H9 (cell line): ENCODE measurements at regions not wholly inside any gene's neighbourhood (a gene's known extent, or its start where the extent isn't known, plus 50 kb on each side); places are given as distances from the start of the nearest gene placed in this dataset.

Experiments
- DNase-seq: peaks from one replicate; pipeline ENCODE4 v3.0.0-alpha.2; 2017
- H2AFZ ChIP-seq: one replicate; pipeline ENCODE4 v1.6.1; 2013; ENCODE audit warnings: mild to moderate bottlenecking, low read length, control low read depth, moderate library complexity
- H2AK5ac ChIP-seq: 2 replicates; pipeline ENCODE4 v1.6.1; 2013; ENCODE audit warnings: low read length, control low read depth, mixed read lengths; ENCODE audit not compliant: insufficient read length
- H2BK120ac ChIP-seq: one replicate; pipeline ENCODE4 v1.6.1; 2013; ENCODE audit warnings: low read depth, mild to moderate bottlenecking, low read length, control low read depth, inconsistent platforms; ENCODE audit not compliant: poor library complexity, severe bottlenecking
- H2BK12ac ChIP-seq: 2 replicates; pipeline ENCODE4 v1.6.1; 2013; ENCODE audit warnings: low read length, control low read depth, mixed read lengths, low read depth; ENCODE audit not compliant: insufficient read length
- H2BK15ac ChIP-seq: 2 replicates; pipeline ENCODE4 v1.6.1; 2013; ENCODE audit warnings: low read depth, low read length, control low read depth
- H2BK20ac ChIP-seq: one replicate; pipeline ENCODE4 v1.6.1; 2013; ENCODE audit warnings: low read depth, mild to moderate bottlenecking, low read length, control low read depth, inconsistent platforms; ENCODE audit not compliant: poor library complexity, severe bottlenecking
- H2BK5ac ChIP-seq: 2 replicates; pipeline ENCODE4 v1.6.1; 2013; ENCODE audit warnings: low read length, control low read depth, mixed read lengths; ENCODE audit not compliant: insufficient read length
- H3K14ac ChIP-seq: 2 replicates; pipeline ENCODE4 v1.6.1; 2013; ENCODE audit warnings: low read length, control low read depth; ENCODE audit not compliant: insufficient read depth
- H3K18ac ChIP-seq: 2 replicates; pipeline ENCODE4 v1.6.1; 2013; ENCODE audit warnings: low read depth, mild to moderate bottlenecking, mixed read lengths, low read length, control low read depth; ENCODE audit not compliant: insufficient read length
- H3K23ac ChIP-seq: 2 replicates; pipeline ENCODE4 v1.6.1; 2013; ENCODE audit warnings: low read length, control low read depth, mixed read lengths, low read depth; ENCODE audit not compliant: insufficient read length
- H3K23me2 ChIP-seq: 2 replicates; pipeline ENCODE4 v1.6.1; 2013; ENCODE audit warnings: low read depth, mild to moderate bottlenecking, mixed read lengths, low read length, control low read depth; ENCODE audit not compliant: insufficient read length, poor library complexity, severe bottlenecking
- H3K27ac ChIP-seq: 2 replicates; pipeline ENCODE4 v1.5.1; 2013; ENCODE audit warnings: low read length, control low read depth, mixed read lengths, low read depth; ENCODE audit not compliant: insufficient read length
- H3K27me3 ChIP-seq: 2 replicates; pipeline ENCODE4 v1.6.1; 2013; ENCODE audit warnings: low read length, control low read depth, inconsistent platforms; ENCODE audit not compliant: insufficient read depth
- H3K4ac ChIP-seq: 2 replicates; pipeline ENCODE4 v1.6.1; 2013; ENCODE audit warnings: low read depth, mild to moderate bottlenecking, control low read depth, inconsistent platforms, low read length, moderate library complexity
- H3K4me1 ChIP-seq: 2 replicates; pipeline ENCODE4 v1.6.1; 2013; ENCODE audit warnings: low read length, control low read depth, inconsistent platforms; ENCODE audit not compliant: insufficient read depth
- H3K4me2 ChIP-seq: 2 replicates; pipeline ENCODE4 v1.6.1; 2013; ENCODE audit warnings: low read length, control low read depth, mixed read lengths; ENCODE audit not compliant: insufficient read length, insufficient read depth
- H3K56ac ChIP-seq: 2 replicates; pipeline ENCODE4 v1.6.1; 2013; ENCODE audit warnings: low read depth, mild to moderate bottlenecking, mixed read lengths, low read length, control low read depth; ENCODE audit not compliant: insufficient read length
- H3K79me1 ChIP-seq: 2 replicates; pipeline ENCODE4 v1.6.1; 2013; ENCODE audit warnings: low read depth, mild to moderate bottlenecking, moderate library complexity, low read length, control low read depth, inconsistent platforms; ENCODE audit not compliant: insufficient read depth, poor library complexity, severe bottlenecking
- H3K79me2 ChIP-seq: 2 replicates; pipeline ENCODE4 v1.6.1; 2013; ENCODE audit warnings: low read length, control low read depth, inconsistent platforms; ENCODE audit not compliant: insufficient read depth
- H3K9ac ChIP-seq: 2 replicates; pipeline ENCODE4 v1.6.1; 2013; ENCODE audit warnings: low read length, control low read depth, mixed read lengths; ENCODE audit not compliant: insufficient read length; ENCODE audit errors: extremely low read depth
- H3K9me3 ChIP-seq: one replicate; pipeline ENCODE4 v1.6.1; 2013; ENCODE audit warnings: low read depth, low read length, inconsistent platforms; ENCODE audit not compliant: control insufficient read depth
- H3T11ph ChIP-seq: one replicate; pipeline ENCODE4 v1.6.1; 2013; ENCODE audit warnings: mild to moderate bottlenecking, low read length, control low read depth, inconsistent platforms
- H4K20me1 ChIP-seq: one replicate; pipeline ENCODE4 v1.6.1; 2013; ENCODE audit not compliant: control insufficient read depth, insufficient read length, insufficient read depth
- H4K5ac ChIP-seq: 2 replicates; pipeline ENCODE4 v1.6.1; 2013; ENCODE audit warnings: low read depth, mild to moderate bottlenecking, mixed read lengths, low read length, control low read depth; ENCODE audit not compliant: insufficient read length
- H4K8ac ChIP-seq: replicated peaks from 2 replicates; pipeline ENCODE4 v1.6.1; 2013; ENCODE audit warnings: low read length, control low read depth, mixed read lengths, low read depth; ENCODE audit not compliant: insufficient read length
- H4K91ac ChIP-seq: 2 replicates; pipeline ENCODE4 v1.6.1; 2013; ENCODE audit warnings: low read depth, mild to moderate bottlenecking, moderate library complexity, mixed read lengths, low read length, control low read depth; ENCODE audit not compliant: insufficient read length
- H3K27ac Mint-ChIP-seq, 3 experiments: 2 replicates in 2 of 3; 3 replicates in 1 of 3; pipeline ENCODE4 v1.8.0; 2020 to 2021; ENCODE audit warnings: mixed read lengths in 3 of 3, mild to moderate bottlenecking in 1 of 3, moderate library complexity in 1 of 3
- H3K27me3 Mint-ChIP-seq: 2 replicates; pipeline ENCODE4 v1.8.0; 2021; ENCODE audit warnings: low read depth, mild to moderate bottlenecking, moderate library complexity, mixed read lengths
- H3K36me3 Mint-ChIP-seq, 3 experiments: 2 replicates in 2 of 3; 3 replicates in 1 of 3; pipeline ENCODE4 v1.8.0; 2020 to 2021; ENCODE audit warnings: low read depth in 3 of 3, mixed read lengths in 3 of 3; ENCODE audit not compliant: insufficient read depth in 1 of 3
- H3K4me1 Mint-ChIP-seq, 2 experiments: 2 replicates each; pipeline ENCODE4 v1.8.0; 2020; ENCODE audit warnings: mixed read lengths in 2 of 2
- H3K4me3 Mint-ChIP-seq, 2 experiments: 2 replicates in 1 of 2; 3 replicates in 1 of 2; pipeline ENCODE4 v1.8.0; 2020 to 2021; ENCODE audit warnings: mild to moderate bottlenecking in 2 of 2, mixed read lengths in 2 of 2, moderate library complexity in 1 of 2
- H3K9me3 Mint-ChIP-seq, 2 experiments: 2 replicates in 1 of 2; 3 replicates in 1 of 2; pipeline ENCODE4 v1.8.0; 2020; ENCODE audit warnings: mild to moderate bottlenecking in 2 of 2, mixed read lengths in 2 of 2, moderate library complexity in 1 of 2
- CTCF ChIP-seq: fragments of 200-600 bp; sonication (generic); conservative IDR thresholded peaks from 3 replicates; pipeline ENCODE4 v1.8.0; 2021; ENCODE audit warnings: antibody characterized with exemption, mild to moderate bottlenecking
- WGBS: extraction: QIAGEN DNeasy Blood & Tissue Kit; methylation state at CpG from one replicate; pipeline ENCODE4 v1.1.7; 2013; ENCODE audit warnings: missing lambda C conversion rate, low lambda C conversion rate, mixed read lengths; ENCODE audit not compliant: insufficient read length; ENCODE audit errors: extremely low coverage; 5-methylcytosine and 5-hydroxymethylcytosine counted together

DNA sequence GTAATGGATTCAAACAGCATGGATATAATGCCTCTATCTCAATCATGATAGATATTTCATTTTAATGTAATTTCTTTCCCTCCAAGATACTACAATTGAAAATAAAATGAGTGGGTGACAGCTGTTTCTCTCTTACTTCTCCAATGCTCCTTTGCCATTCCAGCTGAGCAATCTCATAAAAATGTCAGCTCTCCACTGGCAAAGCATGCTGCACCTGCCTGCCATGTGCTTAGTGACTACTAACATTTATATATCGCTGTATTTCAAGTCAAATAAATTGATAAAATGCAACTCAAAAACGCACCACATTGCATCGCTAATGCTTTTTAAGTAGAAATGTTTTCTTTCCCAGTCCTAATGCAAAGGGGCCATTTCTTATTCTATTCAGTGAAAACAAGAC is 1093.9 kb downstream of the CBLN2 start:
- Histone ChIP-seq H2AK5ac (no peak overlapping the region), H3K4me1 (no peaks in the 10 kb centered on the region), H3K56ac (no peak overlapping the region), H2AFZ (no peak overlapping the region), H3K23ac (no peak overlapping the region), H3K14ac (no peak overlapping the region), H3T11ph (no peak overlapping the region), H3K4me2 (no peak overlapping the region), H4K8ac (no peak overlapping the region), H4K91ac (no peak overlapping the region), H3K79me2 (no peaks in the 10 kb centered on the region), H3K27ac (no peak overlapping the region), H3K79me1 (no peaks in the 10 kb centered on the region), H3K9me3 (no peaks in the 10 kb centered on the region), H3K23me2 (no peaks in the 10 kb centered on the region), H2BK15ac (no peak overlapping the region), H2BK120ac (no peak overlapping the region), H4K5ac (no peak overlapping the region), H4K20me1 (no peaks in the 10 kb centered on the region), H2BK20ac (no peak overlapping the region), H3K9ac (no peak overlapping the region), H2BK12ac (no peak overlapping the region), H3K4ac (no peak overlapping the region), H2BK5ac (no peak overlapping the region), H3K18ac (no peak overlapping the region), H3K27me3 (no peaks in the 10 kb centered on the region)
- no CpG with 5 or more reads among the region's 3 CpGs for WGBS
- no peaks in the 10 kb centered on the region for H3K27me3 Mint-ChIP-seq
- H3K36me3 Mint-ChIP-seq = no peaks in the 10 kb centered on the region
- no peaks in the 10 kb centered on the region for H3K4me1 Mint-ChIP-seq
- no peak for TF ChIP-seq CTCF
- no peak overlapping the region for H3K4me3 Mint-ChIP-seq
- DNase-seq = no peak
- H3K9me3 Mint-ChIP-seq = peaks cover 3 to 4% of the 10 kb centered on the region in 2 experiments; a peak in 4 of 5 replicates
- H3K27ac Mint-ChIP-seq = no peak overlapping the region
